HL-60 (cell line): ENCODE measurements at regions not wholly inside any gene's neighbourhood (a gene's known extent, or its start where the extent isn't known, plus 50 kb on each side); places are given as distances from the start of the nearest gene placed in this dataset.

ENCODE experiments used
- DNase-seq, 2 experiments: peaks; one replicate each; pipeline ENCODE4 v3.0.0-alpha.2; 2010 to 2020; ENCODE audit warnings: low read depth in 1 of 2, low spot score in 1 of 2
- H3K27ac ChIP-seq: fragments of 250-450 bp; sonication (Bioruptor Pico); replicated peaks from 2 replicates; pipeline ENCODE4 v1.5.1; 2020; ENCODE audit warnings: mild to moderate bottlenecking, moderate library complexity
- H3K27me3 ChIP-seq: fragments of 250-450 bp; sonication (Bioruptor Pico); 2 replicates; pipeline ENCODE4 v1.5.1; 2021; ENCODE audit warnings: mild to moderate bottlenecking, moderate library complexity; ENCODE audit not compliant: insufficient read depth, poor library complexity, severe bottlenecking
- H3K4me3 ChIP-seq: replicated peaks from 2 replicates; pipeline ENCODE4 v1.5.1; 2011; ENCODE audit warnings: mild to moderate bottlenecking, control low read depth, low read length; ENCODE audit not compliant: insufficient read depth
- GABPA ChIP-seq: IDR thresholded peaks from 2 replicates; pipeline ENCODE4 v1.6.1; 2012; ENCODE audit warnings: low read depth
- POLR2AphosphoS5 ChIP-seq: IDR thresholded peaks from 2 replicates; pipeline ENCODE4 v1.6.1; 2012; ENCODE audit warnings: low read depth
- SPI1 ChIP-seq: IDR thresholded peaks from 2 replicates; pipeline ENCODE4 v1.6.1; 2012; ENCODE audit warnings: low read depth, mild to moderate bottlenecking, borderline replicate concordance
- TF ChIP-seq, protein P1 (sequence below): IDR thresholded peaks from one replicate; pipeline ENCODE4 v1.5.1; 2011; ENCODE audit warnings: low read length, control low read depth, inconsistent platforms; ENCODE audit not compliant: insufficient read depth
- TF ChIP-seq, protein P2 (sequence below): IDR thresholded peaks from 2 replicates; pipeline ENCODE4 v1.6.1; 2012; ENCODE audit warnings: low read depth; ENCODE audit not compliant: insufficient replicate concordance

DNA sequence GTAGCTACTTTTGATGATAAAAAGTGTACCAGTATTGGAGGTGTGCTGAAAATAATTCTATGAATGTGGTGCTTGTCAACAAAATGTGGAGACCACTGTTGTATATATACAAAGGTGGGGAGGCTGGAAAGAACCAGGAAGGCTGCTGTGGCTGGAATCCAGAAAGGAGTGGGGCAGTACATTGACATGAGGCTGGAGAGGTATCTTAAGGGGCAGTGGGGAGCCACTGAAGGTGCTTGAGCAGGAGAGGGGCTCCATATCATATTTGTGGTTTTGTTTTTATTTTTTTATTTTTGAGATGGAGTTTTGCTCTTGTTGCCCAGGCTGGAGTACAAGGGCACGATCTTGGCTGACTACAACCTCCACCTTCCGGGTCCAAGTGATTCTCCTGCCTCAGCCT, 87.9 kb upstream of the NEURL1B start:
- DNase-seq = no peak
- H3K27ac ChIP-seq = no peak overlapping the region
- H3K27me3 ChIP-seq = no peaks in the 10 kb centered on the region
- H3K4me3 ChIP-seq = no peak overlapping the region
- TF ChIP-seq SPI1 = no peak
- TF ChIP-seq GABPA = no peak
- TF ChIP-seq, protein P1, sequence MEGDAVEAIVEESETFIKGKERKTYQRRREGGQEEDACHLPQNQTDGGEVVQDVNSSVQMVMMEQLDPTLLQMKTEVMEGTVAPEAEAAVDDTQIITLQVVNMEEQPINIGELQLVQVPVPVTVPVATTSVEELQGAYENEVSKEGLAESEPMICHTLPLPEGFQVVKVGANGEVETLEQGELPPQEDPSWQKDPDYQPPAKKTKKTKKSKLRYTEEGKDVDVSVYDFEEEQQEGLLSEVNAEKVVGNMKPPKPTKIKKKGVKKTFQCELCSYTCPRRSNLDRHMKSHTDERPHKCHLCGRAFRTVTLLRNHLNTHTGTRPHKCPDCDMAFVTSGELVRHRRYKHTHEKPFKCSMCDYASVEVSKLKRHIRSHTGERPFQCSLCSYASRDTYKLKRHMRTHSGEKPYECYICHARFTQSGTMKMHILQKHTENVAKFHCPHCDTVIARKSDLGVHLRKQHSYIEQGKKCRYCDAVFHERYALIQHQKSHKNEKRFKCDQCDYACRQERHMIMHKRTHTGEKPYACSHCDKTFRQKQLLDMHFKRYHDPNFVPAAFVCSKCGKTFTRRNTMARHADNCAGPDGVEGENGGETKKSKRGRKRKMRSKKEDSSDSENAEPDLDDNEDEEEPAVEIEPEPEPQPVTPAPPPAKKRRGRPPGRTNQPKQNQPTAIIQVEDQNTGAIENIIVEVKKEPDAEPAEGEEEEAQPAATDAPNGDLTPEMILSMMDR = no peak
- TF ChIP-seq POLR2AphosphoS5 = no peak
- TF ChIP-seq, protein P2, sequence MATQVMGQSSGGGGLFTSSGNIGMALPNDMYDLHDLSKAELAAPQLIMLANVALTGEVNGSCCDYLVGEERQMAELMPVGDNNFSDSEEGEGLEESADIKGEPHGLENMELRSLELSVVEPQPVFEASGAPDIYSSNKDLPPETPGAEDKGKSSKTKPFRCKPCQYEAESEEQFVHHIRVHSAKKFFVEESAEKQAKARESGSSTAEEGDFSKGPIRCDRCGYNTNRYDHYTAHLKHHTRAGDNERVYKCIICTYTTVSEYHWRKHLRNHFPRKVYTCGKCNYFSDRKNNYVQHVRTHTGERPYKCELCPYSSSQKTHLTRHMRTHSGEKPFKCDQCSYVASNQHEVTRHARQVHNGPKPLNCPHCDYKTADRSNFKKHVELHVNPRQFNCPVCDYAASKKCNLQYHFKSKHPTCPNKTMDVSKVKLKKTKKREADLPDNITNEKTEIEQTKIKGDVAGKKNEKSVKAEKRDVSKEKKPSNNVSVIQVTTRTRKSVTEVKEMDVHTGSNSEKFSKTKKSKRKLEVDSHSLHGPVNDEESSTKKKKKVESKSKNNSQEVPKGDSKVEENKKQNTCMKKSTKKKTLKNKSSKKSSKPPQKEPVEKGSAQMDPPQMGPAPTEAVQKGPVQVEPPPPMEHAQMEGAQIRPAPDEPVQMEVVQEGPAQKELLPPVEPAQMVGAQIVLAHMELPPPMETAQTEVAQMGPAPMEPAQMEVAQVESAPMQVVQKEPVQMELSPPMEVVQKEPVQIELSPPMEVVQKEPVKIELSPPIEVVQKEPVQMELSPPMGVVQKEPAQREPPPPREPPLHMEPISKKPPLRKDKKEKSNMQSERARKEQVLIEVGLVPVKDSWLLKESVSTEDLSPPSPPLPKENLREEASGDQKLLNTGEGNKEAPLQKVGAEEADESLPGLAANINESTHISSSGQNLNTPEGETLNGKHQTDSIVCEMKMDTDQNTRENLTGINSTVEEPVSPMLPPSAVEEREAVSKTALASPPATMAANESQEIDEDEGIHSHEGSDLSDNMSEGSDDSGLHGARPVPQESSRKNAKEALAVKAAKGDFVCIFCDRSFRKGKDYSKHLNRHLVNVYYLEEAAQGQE = no peak

DNA sequence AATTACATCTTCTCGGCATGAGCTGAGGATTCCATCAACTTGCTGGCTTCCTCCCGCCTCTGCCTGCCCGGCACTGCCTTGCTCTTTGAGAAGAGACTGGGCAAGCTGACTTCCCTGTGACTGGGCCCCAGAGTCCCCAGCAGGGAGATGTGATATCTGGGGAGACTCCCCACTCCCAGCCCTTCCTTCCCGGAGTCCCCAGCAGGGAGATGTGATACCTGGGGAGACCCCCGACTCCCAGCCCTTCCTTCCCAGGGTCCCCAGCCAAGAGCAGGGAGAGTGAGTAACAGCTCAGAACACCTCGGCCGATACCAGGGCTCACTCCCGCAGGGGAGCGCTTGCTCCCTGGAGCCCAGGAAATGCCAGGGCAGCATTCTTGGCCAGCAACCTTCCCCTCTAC, 90.1 kb upstream of the NEURL1B start:
- H3K27ac ChIP-seq = no peak overlapping the region
- H3K4me3 ChIP-seq = no peak overlapping the region
- TF ChIP-seq POLR2AphosphoS5 (no peak), SPI1 (no peak), GABPA (no peak)
- TF ChIP-seq, protein P1 = no peak
- TF ChIP-seq, protein P2 = no peak
- H3K27me3 ChIP-seq = no peaks in the 10 kb centered on the region
- no peak for DNase-seq

DNA sequence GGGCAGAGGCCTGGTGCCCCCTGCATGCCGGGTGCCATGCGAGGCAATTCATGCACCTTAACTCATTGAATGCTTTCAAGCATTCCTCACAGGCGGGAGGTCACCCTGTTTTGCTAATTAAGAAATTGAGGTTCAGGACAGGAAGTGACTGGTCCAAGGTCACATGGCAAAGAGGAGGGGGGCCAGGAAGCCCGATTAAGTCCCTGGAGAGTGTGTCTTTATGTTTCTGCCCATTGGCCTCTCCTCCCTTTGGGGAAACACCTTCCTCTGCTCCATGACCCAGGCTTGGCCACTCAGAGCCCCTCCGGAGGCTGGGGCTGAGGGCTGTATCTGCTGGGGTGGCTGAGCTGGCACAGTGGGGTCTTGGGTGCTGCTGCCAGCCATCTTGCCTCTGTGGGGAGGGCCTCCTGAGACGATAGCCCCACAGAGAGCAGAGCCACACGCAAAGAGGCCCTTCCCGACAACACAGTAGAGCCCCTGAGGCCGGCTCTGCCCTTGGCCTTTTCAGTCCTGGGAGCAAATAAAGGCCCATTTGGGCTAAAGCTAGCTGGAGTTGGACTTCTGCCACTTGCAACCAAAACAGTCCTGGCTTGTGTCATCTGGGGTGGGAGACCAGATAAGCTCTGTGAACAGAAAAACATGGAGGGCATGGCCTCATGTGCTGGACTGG, 90.8 kb upstream of the NEURL1B start:
- Histone ChIP-seq H3K27me3 (no peaks in the 10 kb centered on the region), H3K27ac (no peak overlapping the region)

DNA sequence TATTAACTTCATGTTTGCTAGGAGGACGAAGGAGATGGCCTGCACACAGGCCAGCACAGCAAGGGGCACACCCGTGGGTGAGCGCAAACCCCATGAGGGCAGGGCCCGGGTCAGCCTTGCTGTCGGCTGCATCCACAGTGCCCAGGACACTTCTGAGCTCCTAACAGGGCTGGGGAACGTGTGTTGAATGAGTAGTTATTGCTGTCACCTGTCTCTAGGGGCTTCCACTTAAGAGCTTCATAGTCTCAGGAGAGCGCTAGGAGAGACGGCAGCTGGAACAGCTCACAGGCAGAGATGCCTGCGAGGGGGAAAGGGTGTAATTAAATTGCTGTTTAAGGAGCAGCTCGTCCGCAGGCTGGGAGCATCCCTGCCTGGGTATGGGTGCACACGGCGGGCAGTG, 91.4 kb upstream of the NEURL1B start:
- Histone ChIP-seq H3K27ac (no peak overlapping the region), H3K4me3 (no peak overlapping the region), H3K27me3 (no peaks in the 10 kb centered on the region)
- DNase-seq = no peak
- no peak for TF ChIP-seq SPI1

More for the DNA sequence above, 90.8 kb upstream of the NEURL1B start:
- DNase-seq = no peak
- TF ChIP-seq GABPA = no peak
- H3K4me3 ChIP-seq = no peak overlapping the region
